GM18517 (cell line): ENCODE measurements at regions not wholly inside any gene's neighbourhood (a gene's known extent, or its start where the extent isn't known, plus 50 kb on each side); places are given as distances from the start of the nearest gene placed in this dataset.

Experiments used
- ATAC-seq: cut with Tn5 transposase; IDR thresholded peaks from one replicate; pipeline ENCODE4 v1.9.1; 2021; ENCODE audit warnings: mild to moderate bottlenecking, moderate library complexity; ENCODE audit not compliant: unreplicated experiment

DNA sequence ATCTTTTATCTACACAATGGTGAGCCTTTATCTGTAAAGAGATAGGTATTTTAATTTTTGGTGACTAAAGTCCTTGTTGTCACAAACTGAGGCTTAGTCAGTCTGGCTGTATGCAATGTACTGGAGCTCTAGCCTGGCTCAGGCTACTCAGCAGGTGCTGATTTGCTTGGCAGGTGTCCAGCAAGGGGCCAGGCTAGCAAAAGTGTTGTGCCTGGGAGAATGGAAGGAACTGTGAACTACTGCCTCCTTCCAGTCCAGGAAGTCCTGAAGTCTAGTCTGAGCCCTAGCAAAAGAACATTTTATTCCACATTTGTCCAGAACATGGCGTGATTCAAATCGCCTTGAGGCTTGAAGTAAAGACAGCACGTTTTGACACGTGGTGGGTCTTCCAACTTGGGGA is 260.5 kb downstream of the CCDC85A start:
- no peak for ATAC-seq

DNA sequence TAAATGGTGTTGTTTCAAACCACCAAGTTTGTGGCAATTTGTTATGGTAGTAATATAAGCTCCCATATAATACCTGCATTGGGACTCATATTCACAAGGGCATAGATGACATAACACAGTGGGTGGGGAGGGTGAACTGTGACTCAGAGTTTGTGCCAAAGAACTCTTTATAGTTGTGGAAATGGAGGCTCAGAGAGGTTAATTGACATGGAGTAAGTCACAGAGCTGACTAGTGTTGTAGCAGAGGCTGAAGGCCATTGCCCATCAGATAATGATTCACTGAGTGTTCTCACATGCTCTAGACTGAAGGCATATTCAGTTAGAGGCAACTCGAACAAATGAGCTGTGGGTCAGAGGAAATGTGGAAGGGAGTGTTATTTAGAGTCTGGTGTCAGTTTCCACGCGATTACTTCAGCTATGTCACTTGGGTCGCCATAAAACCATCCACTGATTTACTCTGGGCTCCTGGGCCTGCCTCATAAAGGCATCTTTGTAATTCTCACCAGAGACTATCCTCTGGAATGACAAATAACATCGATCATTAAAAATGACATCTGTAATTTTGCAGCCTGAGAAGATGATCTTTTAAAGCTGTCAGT is 264.7 kb downstream of the CCDC85A start:
- ATAC-seq = no peak

DNA sequence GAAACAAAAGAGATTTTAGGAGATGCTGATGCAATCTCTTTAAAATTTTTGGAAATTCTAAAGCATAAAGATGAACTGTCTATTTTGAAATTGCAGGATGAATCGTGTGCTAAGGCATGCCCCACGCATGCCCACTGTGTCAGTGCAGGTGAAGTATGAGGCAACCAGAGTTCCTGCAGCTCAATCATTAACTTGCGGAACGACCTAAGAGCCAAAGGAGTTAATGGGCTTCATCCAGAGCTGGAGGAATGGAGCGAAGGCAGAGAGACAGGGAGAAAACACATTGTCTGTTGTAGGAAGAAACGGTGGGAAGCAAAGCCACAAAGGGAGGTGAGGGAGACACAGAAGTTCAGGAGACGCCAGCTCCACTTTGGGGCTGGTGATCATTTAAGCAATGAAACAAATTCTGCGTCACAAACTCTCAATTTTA is 265.2 kb downstream of the CCDC85A start:
- ATAC-seq = no peak

- ATAC-seq = no peak
These were observed 265.7 kb downstream of the CCDC85A start for GRCh38 chr2:56449449-56449860.

- ATAC-seq = no peak
These were observed 266.3 kb downstream of the CCDC85A start for GRCh38 chr2:56450047-56450446.

GRCh38 chr2:56450772-56451171 is 267.0 kb downstream of the CCDC85A start:
- no peak for ATAC-seq

DNA sequence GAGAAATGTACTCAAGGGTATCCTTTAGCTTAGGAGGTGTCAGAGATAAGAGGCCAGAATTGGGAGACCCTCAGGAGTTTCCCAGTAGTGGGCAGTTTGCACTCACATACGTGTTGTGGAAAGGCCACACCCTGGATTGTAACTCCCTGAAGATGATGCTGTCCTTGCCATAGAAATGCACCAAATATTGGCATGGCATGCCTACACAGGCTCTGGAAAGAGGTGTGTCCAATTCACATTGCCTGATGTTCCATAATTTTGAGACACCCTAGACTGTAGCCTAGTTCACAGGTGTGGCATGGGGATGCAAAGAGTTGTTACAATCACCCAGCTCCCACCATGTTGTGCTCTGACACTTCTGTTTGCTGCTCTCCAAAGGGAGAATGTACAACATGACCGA is 271.9 kb downstream of the CCDC85A start:
- ATAC-seq = no peak

- no peak for ATAC-seq
These were observed 273.0 kb downstream of the CCDC85A start for GRCh38 chr2:56456791-56457190.

DNA sequence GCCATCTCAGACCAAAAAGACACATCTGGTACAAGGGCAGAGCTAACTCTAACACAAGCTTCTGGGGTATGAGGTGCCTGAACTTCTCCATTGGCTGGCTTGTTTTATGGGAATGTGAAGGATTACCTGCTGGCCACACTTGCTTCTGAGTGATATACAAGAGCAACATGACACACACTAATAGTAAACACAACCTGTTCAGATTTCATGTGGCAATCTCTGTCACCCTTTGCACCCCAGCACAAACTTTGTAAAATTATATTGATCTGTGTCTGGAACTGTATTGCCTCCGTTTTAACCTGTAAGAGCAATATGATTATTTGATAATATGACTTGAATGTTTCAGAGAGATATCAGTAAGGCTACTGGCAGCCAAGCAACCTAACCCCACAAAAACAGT is 276.7 kb downstream of the CCDC85A start:
- ATAC-seq = no peak

DNA sequence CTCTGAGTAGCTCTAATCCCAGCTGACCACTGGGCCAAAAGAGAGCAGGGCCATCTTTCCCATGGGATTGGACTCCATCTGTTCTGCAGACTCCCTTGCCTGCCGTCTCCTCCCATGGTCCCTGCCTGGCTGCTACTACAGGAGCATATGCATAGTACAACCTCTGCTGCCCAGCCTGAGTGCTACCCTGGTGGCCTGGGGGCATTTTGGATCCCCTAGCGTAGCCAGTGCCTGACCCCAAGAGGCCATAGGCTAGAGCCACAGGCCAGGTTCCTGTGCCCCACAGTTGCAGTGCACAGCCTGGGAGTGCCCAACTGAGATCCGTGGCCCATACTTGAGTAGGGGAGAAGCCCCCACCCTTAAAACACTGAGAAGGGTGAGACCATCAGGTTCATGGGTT is 280.3 kb downstream of the CCDC85A start:
- ATAC-seq = no peak

- ATAC-seq = no peak
These were observed 280.8 kb downstream of the CCDC85A start for GRCh38 chr2:56464613-56465012.

DNA sequence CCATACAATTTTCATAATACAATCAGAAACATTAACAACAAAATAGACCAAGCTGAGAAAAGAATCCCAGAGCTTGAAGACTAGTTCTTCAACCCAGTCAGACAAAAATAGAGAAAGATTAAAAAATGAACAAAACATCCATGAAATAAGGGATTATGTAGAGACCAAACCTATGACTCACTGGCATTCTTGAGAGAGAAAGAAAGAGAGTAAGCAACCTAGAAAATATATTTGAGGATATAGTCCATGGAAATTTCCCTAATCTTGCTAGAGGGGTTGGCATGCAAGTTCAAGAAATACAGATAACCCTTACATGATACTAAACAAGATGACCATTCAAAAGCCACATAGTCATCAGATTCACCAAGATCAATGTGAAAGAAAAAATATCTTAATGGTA is 281.7 kb downstream of the CCDC85A start:
- ATAC-seq = no peak

GRCh38 chr2:56473524-56473923 is 289.7 kb downstream of the CCDC85A start:
- no peak for ATAC-seq

DNA sequence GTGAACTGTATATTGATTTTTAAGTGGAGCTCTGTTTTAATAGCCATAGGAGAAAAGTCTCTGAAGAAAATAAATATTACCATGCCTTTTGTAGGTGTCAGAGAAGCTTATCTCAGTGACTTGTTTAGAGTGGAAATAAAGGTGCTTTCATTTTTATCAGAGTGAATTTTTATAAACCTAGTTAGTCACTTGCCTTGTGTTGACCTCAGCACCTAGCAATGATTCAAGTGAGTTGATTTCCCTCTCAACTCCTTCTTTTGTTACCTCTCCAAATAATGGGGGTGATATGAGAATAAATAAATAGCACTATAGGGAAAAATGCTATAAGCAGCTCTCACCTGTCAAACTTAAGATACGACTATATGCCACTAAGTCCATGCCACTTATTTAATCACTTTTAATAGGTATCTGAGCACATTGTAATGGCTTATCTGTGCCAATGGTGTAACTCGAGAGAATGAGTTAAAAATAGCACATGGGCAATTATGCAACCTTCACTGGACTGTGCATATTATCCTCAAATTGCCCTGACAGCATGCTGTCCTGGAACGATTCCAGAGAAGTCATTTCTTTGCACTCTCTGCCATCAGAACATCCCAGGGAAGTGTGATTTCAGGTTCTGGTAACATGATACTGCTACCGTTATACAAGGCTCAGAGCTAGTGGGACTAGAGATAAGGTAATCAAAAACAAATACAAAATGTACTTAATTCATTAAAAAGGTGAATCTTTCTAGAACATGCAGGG is 290.8 kb downstream of the CCDC85A start:
- ATAC-seq = no peak

DNA sequence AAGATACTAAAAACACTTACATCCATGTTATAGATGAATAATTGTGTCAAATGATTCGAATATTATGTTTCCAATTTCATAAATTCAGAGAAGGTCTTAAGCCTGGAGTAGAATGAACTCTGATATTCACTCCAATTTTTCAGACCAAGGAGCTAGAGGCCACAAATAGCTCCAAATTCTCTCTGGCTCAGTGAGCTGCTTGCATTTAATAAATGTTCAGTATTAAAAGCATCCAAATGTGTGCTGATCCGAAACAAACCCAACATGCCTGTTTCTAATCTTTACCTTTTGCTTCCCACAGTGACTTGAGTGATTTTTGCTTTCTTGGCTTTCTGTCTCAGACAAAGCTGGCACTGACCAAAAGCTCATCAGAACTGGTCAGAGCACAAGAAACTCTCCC is 291.4 kb downstream of the CCDC85A start:
- no peak for ATAC-seq

DNA sequence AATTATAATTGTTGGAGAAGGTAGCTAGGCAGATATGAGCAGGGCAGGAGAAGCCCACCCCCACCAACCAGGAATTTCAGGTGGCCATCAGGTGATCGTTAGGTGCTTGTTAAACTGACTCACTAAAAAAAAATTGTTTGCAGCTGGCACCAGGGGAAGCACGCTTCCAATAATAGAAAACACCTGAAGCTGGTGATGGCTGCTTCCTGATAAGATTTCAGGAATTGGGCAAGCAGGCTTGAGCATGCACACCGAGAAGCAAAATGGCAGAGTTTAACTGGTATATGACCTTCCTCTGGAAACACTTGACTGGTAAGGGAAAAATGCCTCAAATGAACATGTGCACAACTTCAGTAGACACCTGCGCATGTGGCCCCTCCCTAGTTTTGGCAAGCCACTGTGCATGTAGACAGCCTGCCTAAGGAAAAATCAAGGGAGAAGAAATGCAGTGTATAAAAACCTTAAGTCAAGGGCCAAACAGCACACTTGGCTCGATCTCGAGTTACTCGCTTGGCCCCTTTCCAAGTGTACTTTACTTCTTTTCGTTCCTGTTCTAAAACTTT is 292.8 kb downstream of the CCDC85A start:
- ATAC-seq = no peak

- ATAC-seq = no peak
These were observed 294.2 kb downstream of the CCDC85A start for GRCh38 chr2:56478027-56478426.

- no peak for ATAC-seq
These were observed 299.3 kb downstream of the CCDC85A start for GRCh38 chr2:56483081-56483480.

DNA sequence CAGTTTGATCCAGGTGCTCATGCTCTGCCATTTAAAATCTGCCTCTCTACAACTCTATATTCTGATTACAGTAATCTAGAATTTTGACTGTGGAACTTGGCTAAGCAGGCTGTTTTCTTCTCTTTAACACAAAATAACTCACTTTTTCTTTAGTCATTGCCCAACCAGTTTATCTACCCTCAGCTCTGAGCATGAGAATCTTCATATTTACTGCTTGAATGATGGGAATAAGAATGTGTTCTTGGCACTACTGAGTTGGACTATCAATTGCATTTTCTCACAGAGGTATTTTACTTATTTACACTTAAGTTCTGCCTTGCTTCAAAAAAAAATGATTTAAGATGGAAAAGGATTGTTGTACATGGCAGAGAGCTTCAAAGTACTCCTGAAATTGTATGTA is 301.1 kb downstream of the CCDC85A start:
- no peak for ATAC-seq

- no peak for ATAC-seq
These were observed 316.5 kb downstream of the CCDC85A start for GRCh38 chr2:56500317-56500716.

DNA sequence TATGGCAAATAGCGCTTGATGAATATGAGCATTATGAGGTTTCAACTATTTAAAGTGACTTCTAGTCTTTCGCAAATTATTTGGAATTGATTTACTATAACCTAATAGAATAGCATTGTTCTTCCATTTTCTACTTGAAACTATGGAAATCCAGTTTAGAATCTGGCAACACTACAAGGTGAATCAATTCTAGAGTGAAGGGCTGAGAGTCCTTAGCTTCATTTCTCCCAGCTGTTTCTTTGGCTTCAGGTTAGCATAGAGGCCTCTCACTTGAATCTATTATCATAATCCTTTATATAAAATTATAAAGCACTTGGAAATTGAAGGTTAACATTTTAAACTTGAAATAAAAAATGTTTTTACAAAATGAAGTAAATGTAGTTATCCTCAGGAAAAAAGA is 318.8 kb downstream of the CCDC85A start:
- ATAC-seq = no peak

DNA sequence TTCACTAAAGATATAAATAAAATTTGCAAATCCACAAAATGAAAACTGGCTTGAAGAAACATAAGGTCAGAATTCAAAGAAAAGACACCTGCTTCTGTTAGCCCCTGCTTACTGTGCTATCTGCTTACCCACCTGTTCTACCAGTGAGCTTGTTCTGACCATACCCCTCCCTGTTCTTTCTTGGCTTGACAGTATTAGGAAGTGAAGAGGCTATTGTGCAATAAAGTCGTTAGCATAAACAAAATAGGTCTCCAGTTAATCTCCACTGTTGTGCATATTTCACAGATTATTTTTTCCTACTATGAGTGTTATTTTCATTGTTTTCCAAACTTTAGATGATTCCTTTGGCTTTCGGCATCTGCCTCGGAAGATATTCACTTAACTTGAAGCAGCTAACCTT is 322.1 kb downstream of the CCDC85A start:
- no peak for ATAC-seq
